ENCODE measurements at regions not wholly inside any gene's neighbourhood (a gene's known extent, or its start where the extent isn't known, plus 50 kb on each side); places are given as distances from the start of the nearest gene placed in this dataset.

GRCh38 chr5:42908509-42909488 lies 97.1 kb upstream of the SELENOP start:
- POLR2A ChIA-PET (ENCODE audit: low non-redundant PET) = interaction anchor here (0.5 to 0.6 kb wide), 2 partner anchors 62 to 399 kb away, joined by 3 to 9 read pairs; no protein-coding TSS in a partner anchor
- CTCF ChIA-PET = interaction anchor here (0.6 to 1.4 kb wide), 10 partner anchors 19 to 1135 kb away, joined by 3 to 11 read pairs (median 6); no protein-coding TSS in a partner anchor
- H3K4me1 ChIP-seq (ENCODE audit: insufficient read depth, low read length, poor library complexity, severe bottlenecking) = peaks cover 3% of the 10 kb centered on the region
- no peaks in the 10 kb centered on the region for H3K36me3 ChIP-seq (ENCODE audit: insufficient read depth, low read length, poor library complexity, severe bottlenecking)
- intact Hi-C loops (cut with micrococcal nuclease; ENCODE audit: unreplicated experiment) = loop anchor here (2.0 to 5.0 kb wide), 2 partner anchors 108 to 479 kb away; no protein-coding TSS in a partner anchor
- no TSS peak for BruUV-seq (replicated peaks)
- peak; percentile 90 for DNase-seq (ENCODE audit: low spot score)
- no peak overlapping the region for H3K27ac ChIP-seq (ENCODE audit: low read depth, low read length, poor library complexity, severe bottlenecking)
- no peaks in the 10 kb centered on the region for H3K9me3 ChIP-seq (ENCODE audit: low read depth, low read length, poor library complexity, severe bottlenecking)
- peaks cover 15% of the 10 kb centered on the region for H3K27me3 ChIP-seq (replicated peaks; ENCODE audit: insufficient read depth, low read depth, low read length, poor library complexity)
- peak overlapping the region; percentile 45 for H3K4me3 ChIP-seq (ENCODE audit: low read depth, low read length, poor library complexity, severe bottlenecking)
- TF ChIP-seq CTCF (conservative IDR thresholded peaks at IDR 0.05; ENCODE audit: low read depth, low read length) (peak; percentile 87), EZH2 (IDR thresholded peaks at IDR 0.05; ENCODE audit: borderline replicate concordance, low read depth, low read length, poor library complexity, severe bottlenecking) (no peak)

- no peak overlapping the region for H3K27ac ChIP-seq (ENCODE audit: low read depth, low read length, poor library complexity, severe bottlenecking)
- no TSS peak for BruUV-seq (replicated peaks)
- ChIA-PET POLR2A (ENCODE audit: low non-redundant PET) (interaction anchor here (0.7 kb wide), 1 partner anchor 134 kb away, joined by 3 read pairs; no protein-coding TSS in a partner anchor), CTCF (interaction anchor here (1.4 kb wide), 2 partner anchors 133 to 482 kb away, joined by 7 to 9 read pairs; no protein-coding TSS in a partner anchor)
- H3K9me3 ChIP-seq (ENCODE audit: low read depth, low read length, poor library complexity, severe bottlenecking) = no peaks in the 10 kb centered on the region
- no peak for DNase-seq (ENCODE audit: low spot score)
- peaks cover 15% of the 10 kb centered on the region for H3K27me3 ChIP-seq (replicated peaks; ENCODE audit: insufficient read depth, low read depth, low read length, poor library complexity)
- no peaks in the 10 kb centered on the region for H3K36me3 ChIP-seq (ENCODE audit: insufficient read depth, low read length, poor library complexity, severe bottlenecking)
- H3K4me1 ChIP-seq (ENCODE audit: insufficient read depth, low read length, poor library complexity, severe bottlenecking) = peaks cover 3% of the 10 kb centered on the region
- TF ChIP-seq EZH2 (IDR thresholded peaks at IDR 0.05; ENCODE audit: borderline replicate concordance, low read depth, low read length, poor library complexity, severe bottlenecking) (no peak), CTCF (conservative IDR thresholded peaks at IDR 0.05; ENCODE audit: low read depth, low read length) (no peak)
- peak overlapping the region; percentile 45 for H3K4me3 ChIP-seq (ENCODE audit: low read depth, low read length, poor library complexity, severe bottlenecking)
- intact Hi-C loops (cut with micrococcal nuclease; ENCODE audit: unreplicated experiment) = loop anchor here (2.0 to 5.0 kb wide), 2 partner anchors 109 to 479 kb away; no protein-coding TSS in a partner anchor
Observed at GRCh38 chr5:42908086-42908485, 96.4 kb upstream of the SELENOP start.

GRCh38 chr5:42905827-42906226 lies 94.1 kb upstream of the SELENOP start:
- DNase-seq (ENCODE audit: low spot score) = no peak
- ChIA-PET POLR2A (ENCODE audit: low non-redundant PET) (no interaction called here), CTCF (no interaction called here)
- intact Hi-C loops (cut with micrococcal nuclease; ENCODE audit: unreplicated experiment) = loop anchor here (5.0 kb wide), 1 partner anchor 481 kb away; no protein-coding TSS in a partner anchor
- peaks cover 3% of the 10 kb centered on the region for H3K4me1 ChIP-seq (ENCODE audit: insufficient read depth, low read length, poor library complexity, severe bottlenecking)
- no TSS peak for BruUV-seq (replicated peaks)
- no peak overlapping the region for H3K4me3 ChIP-seq (ENCODE audit: low read depth, low read length, poor library complexity, severe bottlenecking)
- TF ChIP-seq CTCF (conservative IDR thresholded peaks at IDR 0.05; ENCODE audit: low read depth, low read length) = no peak
- TF ChIP-seq EZH2 (IDR thresholded peaks at IDR 0.05; ENCODE audit: borderline replicate concordance, low read depth, low read length, poor library complexity, severe bottlenecking) = no peak
- peaks cover 15% of the 10 kb centered on the region for H3K27me3 ChIP-seq (replicated peaks; ENCODE audit: insufficient read depth, low read depth, low read length, poor library complexity)
- no peak overlapping the region for H3K27ac ChIP-seq (ENCODE audit: low read depth, low read length, poor library complexity, severe bottlenecking)
- no peaks in the 10 kb centered on the region for H3K9me3 ChIP-seq (ENCODE audit: low read depth, low read length, poor library complexity, severe bottlenecking)
- no peaks in the 10 kb centered on the region for H3K36me3 ChIP-seq (ENCODE audit: insufficient read depth, low read length, poor library complexity, severe bottlenecking)
